ENCODE measurements at regions not wholly inside any gene's neighbourhood (a gene's known extent, or its start where the extent isn't known, plus 50 kb on each side); places are given as distances from the start of the nearest gene placed in this dataset.
"Not testable (repeated sequence)": the region's sequence is repeated elsewhere in the genome, so short reads cannot be mapped to it uniquely, and the experiment has no call there.

GRCh38 chr14:48261436-48261835 lies 586.0 kb upstream of the MDGA2 start:
- H2BK15ac ChIP-seq (ENCODE audit: low read depth, low read length): no peak overlapping the region
- H2BK120ac ChIP-seq (ENCODE audit: low read depth, low read length, poor library complexity, severe bottlenecking): no peak overlapping the region
- H3K4me3 Mint-ChIP-seq: no peak overlapping the region
- H2AFZ ChIP-seq (ENCODE audit: low read length): no peak overlapping the region
- H3K27me3 Mint-ChIP-seq (ENCODE audit: low read depth): no peaks in the 10 kb centered on the region
- no peak overlapping the region for H3K14ac ChIP-seq (ENCODE audit: insufficient read depth, low read length)
- H3K4me2 ChIP-seq (ENCODE audit: insufficient read depth, insufficient read length, low read length): no peak overlapping the region
- WGBS (ENCODE audit: extremely low coverage, insufficient read length, low lambda C conversion rate): no CpG with 5 or more reads among the region's 1 CpG
- DNase-seq: no peak
- TF ChIP-seq CTCF (conservative IDR thresholded peaks at IDR 0.05): no peak
- no peak overlapping the region for H2BK5ac ChIP-seq (ENCODE audit: insufficient read length, low read length)
- no peak overlapping the region for H4K5ac ChIP-seq (ENCODE audit: insufficient read length, low read depth, low read length)
- no peak overlapping the region for H3K56ac ChIP-seq (ENCODE audit: insufficient read length, low read depth, low read length)
- no peaks in the 10 kb centered on the region for H4K20me1 ChIP-seq (ENCODE audit: control insufficient read depth, insufficient read depth, insufficient read length)
- H3K4me1 ChIP-seq (ENCODE audit: insufficient read depth, low read length): peaks cover 7% of the 10 kb centered on the region
- no peak overlapping the region for H4K8ac ChIP-seq (replicated peaks; ENCODE audit: insufficient read length, low read depth, low read length)
- no peak overlapping the region for H3K9ac ChIP-seq (ENCODE audit: extremely low read depth, insufficient read length, low read length)
- no peaks in the 10 kb centered on the region for H3K79me1 ChIP-seq (ENCODE audit: insufficient read depth, low read depth, low read length, poor library complexity, severe bottlenecking)
- H3T11ph ChIP-seq (ENCODE audit: low read length): no peak overlapping the region
- H3K9me3 Mint-ChIP-seq: peaks cover 2 to 11% of the 10 kb centered on the region in 2 experiments; a peak in 1 of 5 replicates
- no peak overlapping the region for H2BK12ac ChIP-seq (ENCODE audit: insufficient read length, low read depth, low read length)
- peaks cover 32 to 38% of the 10 kb centered on the region in 2 experiments for H3K4me1 Mint-ChIP-seq
- H3K9me3 ChIP-seq (ENCODE audit: control insufficient read depth, low read depth, low read length): no peaks in the 10 kb centered on the region
- H3K23me2 ChIP-seq (ENCODE audit: insufficient read length, low read depth, low read length, poor library complexity, severe bottlenecking): peaks cover 3% of the 10 kb centered on the region
- H3K36me3 Mint-ChIP-seq (ENCODE audit: insufficient read depth in 1 of 3, low read depth in 3 of 3): no peaks in the 10 kb centered on the region; a peak in 5 of 7 replicates
- H4K91ac ChIP-seq (ENCODE audit: insufficient read length, low read depth, low read length): no peak overlapping the region
- no peak overlapping the region for H3K23ac ChIP-seq (ENCODE audit: insufficient read length, low read depth, low read length)
- H2AK5ac ChIP-seq (ENCODE audit: insufficient read length, low read length): no peak overlapping the region
- no peaks in the 10 kb centered on the region for H3K27me3 ChIP-seq (ENCODE audit: insufficient read depth, low read length)
- H3K79me2 ChIP-seq (ENCODE audit: insufficient read depth, low read length): peaks cover 33% of the 10 kb centered on the region
- no peak overlapping the region for H3K4ac ChIP-seq (ENCODE audit: low read depth, low read length)
- H3K27ac ChIP-seq (ENCODE audit: insufficient read length, low read depth, low read length): peak overlapping the region; percentile 64
- no peak overlapping the region for H3K18ac ChIP-seq (ENCODE audit: insufficient read length, low read depth, low read length)
- H2BK20ac ChIP-seq (ENCODE audit: low read depth, low read length, poor library complexity, severe bottlenecking): no peak overlapping the region
- peak overlapping the region in 1 of 3 experiments; percentile 99; a peak in 3 of 7 replicates for H3K27ac Mint-ChIP-seq

GRCh38 chr14:48260394-48261295 lies 585.2 kb upstream of the MDGA2 start:
- peak overlapping the region; percentile 81 for H3K4me2 ChIP-seq (ENCODE audit: insufficient read depth, insufficient read length, low read length)
- not testable (repeated sequence) for H4K5ac ChIP-seq (ENCODE audit: insufficient read length, low read depth, low read length); H2BK5ac ChIP-seq (ENCODE audit: insufficient read length, low read length); H4K8ac ChIP-seq (replicated peaks; ENCODE audit: insufficient read length, low read depth, low read length); H3T11ph ChIP-seq (ENCODE audit: low read length); H2AFZ ChIP-seq (ENCODE audit: low read length); H2BK12ac ChIP-seq (ENCODE audit: insufficient read length, low read depth, low read length); H2AK5ac ChIP-seq (ENCODE audit: insufficient read length, low read length); H4K20me1 ChIP-seq (ENCODE audit: control insufficient read depth, insufficient read depth, insufficient read length); H3K79me1 ChIP-seq (ENCODE audit: insufficient read depth, low read depth, low read length, poor library complexity, severe bottlenecking); H3K23me2 ChIP-seq (ENCODE audit: insufficient read length, low read depth, low read length, poor library complexity, severe bottlenecking); H2BK15ac ChIP-seq (ENCODE audit: low read depth, low read length); H2BK120ac ChIP-seq (ENCODE audit: low read depth, low read length, poor library complexity, severe bottlenecking); H3K14ac ChIP-seq (ENCODE audit: insufficient read depth, low read length); H3K18ac ChIP-seq (ENCODE audit: insufficient read length, low read depth, low read length); H3K4me3 Mint-ChIP-seq; H3K27me3 ChIP-seq (ENCODE audit: insufficient read depth, low read length); H3K23ac ChIP-seq (ENCODE audit: insufficient read length, low read depth, low read length); H3K4ac ChIP-seq (ENCODE audit: low read depth, low read length); H3K36me3 Mint-ChIP-seq (ENCODE audit: insufficient read depth in 1 of 3, low read depth in 3 of 3); H4K91ac ChIP-seq (ENCODE audit: insufficient read length, low read depth, low read length); H3K4me1 ChIP-seq (ENCODE audit: insufficient read depth, low read length); H3K9me3 ChIP-seq (ENCODE audit: control insufficient read depth, low read depth, low read length); H3K27me3 Mint-ChIP-seq (ENCODE audit: low read depth); H3K56ac ChIP-seq (ENCODE audit: insufficient read length, low read depth, low read length); H2BK20ac ChIP-seq (ENCODE audit: low read depth, low read length, poor library complexity, severe bottlenecking)
- Mint-ChIP-seq H3K9me3 (peaks cover 2 to 11% of the 10 kb centered on the region in 2 experiments; a peak in 1 of 5 replicates), H3K27ac (peak overlapping the region; percentile 95 to 99 (median 97)), H3K4me1 (peaks cover 32 to 38% of the 10 kb centered on the region in 2 experiments)
- WGBS (ENCODE audit: extremely low coverage, insufficient read length, low lambda C conversion rate): no CpG with 5 or more reads among the region's 10 CpGs
- peak overlapping the region; percentile 64 for H3K27ac ChIP-seq (ENCODE audit: insufficient read length, low read depth, low read length)
- peak; percentile 56 for DNase-seq
- peaks cover 36% of the 10 kb centered on the region for H3K79me2 ChIP-seq (ENCODE audit: insufficient read depth, low read length)
- H3K9ac ChIP-seq (ENCODE audit: extremely low read depth, insufficient read length, low read length): peak overlapping the region; percentile 96

Data from H9 (cell line).